NT2/D1 (cell line): ENCODE measurements at regions not wholly inside any gene's neighbourhood (a gene's known extent, or its start where the extent isn't known, plus 50 kb on each side); places are given as distances from the start of the nearest gene placed in this dataset.

ENCODE experiments used
- DNase-seq: peaks from one replicate; pipeline ENCODE4 v3.0.0-alpha.2; 2011; ENCODE audit warnings: low read depth, low spot score
- H3K27me3 ChIP-seq: 2 replicates; pipeline ENCODE4 v1.6.0; 2011; ENCODE audit warnings: mild to moderate bottlenecking; ENCODE audit not compliant: insufficient read length, insufficient read depth
- H3K36me3 ChIP-seq: 2 replicates; pipeline ENCODE4 v1.6.1; 2011; ENCODE audit warnings: mild to moderate bottlenecking, low read length, mixed read lengths; ENCODE audit not compliant: insufficient read depth, insufficient read length
- H3K4me1 ChIP-seq: 2 replicates; pipeline ENCODE4 v1.5.1; 2011; ENCODE audit not compliant: insufficient read depth, insufficient read length
- H3K4me3 ChIP-seq: 2 replicates; pipeline ENCODE4 v1.5.1; 2011; ENCODE audit warnings: low read depth; ENCODE audit not compliant: insufficient read length
- H3K9ac ChIP-seq: 2 replicates; pipeline ENCODE4 v1.6.0; 2011; ENCODE audit warnings: low read depth; ENCODE audit not compliant: insufficient read length
- H3K9me3 ChIP-seq: 2 replicates; pipeline ENCODE4 v1.5.1; 2011; ENCODE audit warnings: mild to moderate bottlenecking, low read length; ENCODE audit not compliant: insufficient read depth
- SUZ12 ChIP-seq: IDR thresholded peaks from 2 replicates; pipeline ENCODE4 v1.6.1; 2011; ENCODE audit not compliant: insufficient read length, insufficient read depth; ENCODE audit errors: extremely low read depth
- YY1 ChIP-seq: IDR thresholded peaks from 2 replicates; pipeline ENCODE4 v1.6.1; 2011; ENCODE audit not compliant: insufficient read length, insufficient read depth
- ZNF274 ChIP-seq: IDR thresholded peaks from 2 replicates; pipeline ENCODE4 v1.6.1; 2011; ENCODE audit warnings: mild to moderate bottlenecking, low read depth, low read length

GRCh38 chr16:51450909-51451308 is 299.8 kb upstream of the SALL1 start:
- H3K9me3 ChIP-seq, result no peaks in the 10 kb centered on the region
- TF ChIP-seq ZNF274, result no peak
- TF ChIP-seq YY1, result no peak
- TF ChIP-seq SUZ12, result no peak
- H3K4me3 ChIP-seq, result no peak overlapping the region
- no peaks in the 10 kb centered on the region for H3K36me3 ChIP-seq
- no peak overlapping the region for H3K9ac ChIP-seq
- no peaks in the 10 kb centered on the region for H3K4me1 ChIP-seq
- DNase-seq, result no peak
- H3K27me3 ChIP-seq, result no peaks in the 10 kb centered on the region

- DNase-seq, result no peak
- Histone ChIP-seq H3K36me3 (no peaks in the 10 kb centered on the region), H3K9me3 (no peaks in the 10 kb centered on the region), H3K27me3 (no peaks in the 10 kb centered on the region), H3K4me1 (no peaks in the 10 kb centered on the region), H3K9ac (no peak overlapping the region), H3K4me3 (no peak overlapping the region)
- TF ChIP-seq ZNF274 (no peak), SUZ12 (no peak), YY1 (no peak)
Measured at GRCh38 chr16:51450376-51450775, 299.3 kb upstream of the SALL1 start.

- no peaks in the 10 kb centered on the region for H3K9me3 ChIP-seq
- no peaks in the 10 kb centered on the region for H3K4me1 ChIP-seq
- no peak for TF ChIP-seq SUZ12
- no peak for TF ChIP-seq YY1
- no peak for TF ChIP-seq ZNF274
- no peak overlapping the region for H3K4me3 ChIP-seq
- H3K27me3 ChIP-seq, result no peaks in the 10 kb centered on the region
- no peaks in the 10 kb centered on the region for H3K36me3 ChIP-seq
- no peak for DNase-seq
- H3K9ac ChIP-seq, result no peak overlapping the region
Measured at GRCh38 chr16:51449441-51449840, 298.4 kb upstream of the SALL1 start.

GRCh38 chr16:51445250-51445649 is 294.2 kb upstream of the SALL1 start:
- no peak overlapping the region for H3K9ac ChIP-seq
- H3K4me1 ChIP-seq, result no peaks in the 10 kb centered on the region
- TF ChIP-seq SUZ12, result no peak
- no peak for TF ChIP-seq YY1
- TF ChIP-seq ZNF274, result no peak
- no peaks in the 10 kb centered on the region for H3K9me3 ChIP-seq
- H3K4me3 ChIP-seq, result no peak overlapping the region
- no peaks in the 10 kb centered on the region for H3K36me3 ChIP-seq
- no peaks in the 10 kb centered on the region for H3K27me3 ChIP-seq
- no peak for DNase-seq

- TF ChIP-seq YY1 (no peak), SUZ12 (no peak), ZNF274 (no peak)
- Histone ChIP-seq H3K4me3 (no peak overlapping the region), H3K27me3 (no peaks in the 10 kb centered on the region), H3K4me1 (no peaks in the 10 kb centered on the region), H3K36me3 (no peaks in the 10 kb centered on the region), H3K9ac (no peak overlapping the region), H3K9me3 (no peaks in the 10 kb centered on the region)
- DNase-seq, result no peak
Measured at GRCh38 chr16:51443934-51444333, 292.9 kb upstream of the SALL1 start.

GRCh38 chr16:51442141-51442870 is 291.2 kb upstream of the SALL1 start:
- Histone ChIP-seq H3K9ac (no peak overlapping the region), H3K36me3 (no peaks in the 10 kb centered on the region), H3K4me3 (no peak overlapping the region), H3K9me3 (no peaks in the 10 kb centered on the region), H3K4me1 (no peaks in the 10 kb centered on the region), H3K27me3 (no peaks in the 10 kb centered on the region)
- TF ChIP-seq YY1 (no peak), ZNF274 (no peak), SUZ12 (no peak)
- no peak for DNase-seq

GRCh38 chr16:51440131-51440889 is 289.2 kb upstream of the SALL1 start:
- Histone ChIP-seq H3K4me1 (no peaks in the 10 kb centered on the region), H3K9me3 (no peaks in the 10 kb centered on the region), H3K4me3 (peak overlapping the region; percentile 3), H3K27me3 (no peaks in the 10 kb centered on the region), H3K36me3 (no peaks in the 10 kb centered on the region), H3K9ac (peak overlapping the region; percentile 4)
- no peak for DNase-seq
- no peak for TF ChIP-seq SUZ12
- no peak for TF ChIP-seq YY1
- TF ChIP-seq ZNF274, result no peak
